ENCODE measurements at regions not wholly inside any gene's neighbourhood (a gene's known extent, or its start where the extent isn't known, plus 50 kb on each side); places are given as distances from the start of the nearest gene placed in this dataset.

DNA sequence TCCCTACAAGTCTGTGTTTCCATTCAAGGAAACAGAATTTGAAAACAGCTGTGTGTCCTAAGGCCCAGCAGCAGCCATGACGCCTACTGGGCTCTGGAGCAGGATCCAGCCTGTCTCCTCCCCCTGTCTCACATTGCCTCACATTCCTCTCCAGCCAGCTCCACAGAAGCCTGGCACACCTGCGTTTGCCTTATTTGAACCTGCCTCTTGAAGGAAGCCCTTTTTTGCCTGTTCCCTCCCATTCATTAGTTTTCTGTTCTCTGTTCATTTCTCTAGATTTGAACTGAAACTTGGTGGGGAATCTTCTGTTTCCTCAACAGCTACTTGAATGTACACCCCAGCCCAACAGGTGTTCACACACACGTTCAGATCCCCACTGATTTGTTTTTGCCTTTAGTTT lies 890.5 kb downstream of the TUSC7 start:
- peaks cover 18% of the 10 kb centered on the region for H3K27me3 Mint-ChIP-seq (ENCODE audit: insufficient read depth, unreplicated experiment)
- BruUV-seq (replicated peaks): no TSS peak
- peak overlapping the region; percentile 41 for H3K27ac Mint-ChIP-seq (ENCODE audit: unreplicated experiment)
- no peaks in the 10 kb centered on the region for H3K36me3 ChIP-seq (ENCODE audit: control insufficient read depth, insufficient read depth, low read length)
- CTCF ChIA-PET: no interaction called here
- no peaks in the 10 kb centered on the region for H3K36me3 Mint-ChIP-seq (ENCODE audit: insufficient read depth, unreplicated experiment)
- no peak overlapping the region for H3K4me3 Mint-ChIP-seq (ENCODE audit: unreplicated experiment)
- H3K4me1 Mint-ChIP-seq (ENCODE audit: low read depth, unreplicated experiment): peaks cover 5% of the 10 kb centered on the region
- H3K9me3 Mint-ChIP-seq (ENCODE audit: unreplicated experiment): no peaks in the 10 kb centered on the region
- H3K9me3 ChIP-seq: no peaks in the 10 kb centered on the region
- no peak overlapping the region for H3K4me3 ChIP-seq (ENCODE audit: low read depth, low read length)
- H3K27me3 ChIP-seq (replicated peaks; ENCODE audit: control insufficient read depth, insufficient read depth, low read length): no peaks in the 10 kb centered on the region
- DNase-seq: no peak
- intact Hi-C loops (cut with micrococcal nuclease; ENCODE audit: unreplicated experiment): no loop called here
- H3K4me1 ChIP-seq: no peaks in the 10 kb centered on the region
- POLR2A ChIA-PET: no interaction called here
- TF ChIP-seq, protein P1, sequence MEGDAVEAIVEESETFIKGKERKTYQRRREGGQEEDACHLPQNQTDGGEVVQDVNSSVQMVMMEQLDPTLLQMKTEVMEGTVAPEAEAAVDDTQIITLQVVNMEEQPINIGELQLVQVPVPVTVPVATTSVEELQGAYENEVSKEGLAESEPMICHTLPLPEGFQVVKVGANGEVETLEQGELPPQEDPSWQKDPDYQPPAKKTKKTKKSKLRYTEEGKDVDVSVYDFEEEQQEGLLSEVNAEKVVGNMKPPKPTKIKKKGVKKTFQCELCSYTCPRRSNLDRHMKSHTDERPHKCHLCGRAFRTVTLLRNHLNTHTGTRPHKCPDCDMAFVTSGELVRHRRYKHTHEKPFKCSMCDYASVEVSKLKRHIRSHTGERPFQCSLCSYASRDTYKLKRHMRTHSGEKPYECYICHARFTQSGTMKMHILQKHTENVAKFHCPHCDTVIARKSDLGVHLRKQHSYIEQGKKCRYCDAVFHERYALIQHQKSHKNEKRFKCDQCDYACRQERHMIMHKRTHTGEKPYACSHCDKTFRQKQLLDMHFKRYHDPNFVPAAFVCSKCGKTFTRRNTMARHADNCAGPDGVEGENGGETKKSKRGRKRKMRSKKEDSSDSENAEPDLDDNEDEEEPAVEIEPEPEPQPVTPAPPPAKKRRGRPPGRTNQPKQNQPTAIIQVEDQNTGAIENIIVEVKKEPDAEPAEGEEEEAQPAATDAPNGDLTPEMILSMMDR (IDR thresholded peaks at IDR 0.05; ENCODE audit: insufficient read depth in 1 of 2, low read depth in 1 of 2, low read length in 1 of 2, severe bottlenecking in 1 of 2, unreplicated experiment in 1 of 2): no peak

DNA sequence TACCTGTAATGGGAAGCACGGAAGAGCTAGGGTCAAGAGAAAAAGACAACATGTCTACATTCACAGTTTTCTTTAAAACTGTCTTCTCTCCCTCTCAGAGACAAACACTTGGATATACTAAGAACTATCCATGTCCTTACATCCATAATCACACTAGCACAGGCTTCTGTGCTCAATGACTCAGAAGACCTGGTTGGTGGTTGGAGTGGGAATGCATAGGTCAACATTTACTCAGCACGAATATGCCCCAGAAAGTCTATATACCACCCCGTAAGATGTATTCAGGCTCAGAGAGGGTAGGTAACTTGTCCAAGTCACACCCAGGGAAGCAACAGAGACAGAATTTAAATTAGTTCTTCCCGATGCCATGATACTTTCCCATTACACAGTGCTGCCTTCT lies 891.1 kb downstream of the TUSC7 start:
- Mint-ChIP-seq H3K4me3 (ENCODE audit: unreplicated experiment) (no peak overlapping the region), H3K4me1 (ENCODE audit: low read depth, unreplicated experiment) (peaks cover 5% of the 10 kb centered on the region), H3K27me3 (ENCODE audit: insufficient read depth, unreplicated experiment) (peaks cover 16% of the 10 kb centered on the region), H3K36me3 (ENCODE audit: insufficient read depth, unreplicated experiment) (no peaks in the 10 kb centered on the region), H3K9me3 (ENCODE audit: unreplicated experiment) (no peaks in the 10 kb centered on the region), H3K27ac (ENCODE audit: unreplicated experiment) (no peak overlapping the region)
- Histone ChIP-seq H3K9me3 (no peaks in the 10 kb centered on the region), H3K27me3 (replicated peaks; ENCODE audit: control insufficient read depth, insufficient read depth, low read length) (no peaks in the 10 kb centered on the region), H3K4me1 (no peaks in the 10 kb centered on the region), H3K36me3 (ENCODE audit: control insufficient read depth, insufficient read depth, low read length) (no peaks in the 10 kb centered on the region), H3K4me3 (ENCODE audit: low read depth, low read length) (no peak overlapping the region)
- no peak for DNase-seq
- ChIA-PET CTCF (no interaction called here), POLR2A (no interaction called here)
- intact Hi-C loops (cut with micrococcal nuclease; ENCODE audit: unreplicated experiment): no loop called here
- TF ChIP-seq, protein P1 (IDR thresholded peaks at IDR 0.05; ENCODE audit: insufficient read depth in 1 of 2, low read depth in 1 of 2, low read length in 1 of 2, severe bottlenecking in 1 of 2, unreplicated experiment in 1 of 2): no peak
- no TSS peak for BruUV-seq (replicated peaks)

DNA sequence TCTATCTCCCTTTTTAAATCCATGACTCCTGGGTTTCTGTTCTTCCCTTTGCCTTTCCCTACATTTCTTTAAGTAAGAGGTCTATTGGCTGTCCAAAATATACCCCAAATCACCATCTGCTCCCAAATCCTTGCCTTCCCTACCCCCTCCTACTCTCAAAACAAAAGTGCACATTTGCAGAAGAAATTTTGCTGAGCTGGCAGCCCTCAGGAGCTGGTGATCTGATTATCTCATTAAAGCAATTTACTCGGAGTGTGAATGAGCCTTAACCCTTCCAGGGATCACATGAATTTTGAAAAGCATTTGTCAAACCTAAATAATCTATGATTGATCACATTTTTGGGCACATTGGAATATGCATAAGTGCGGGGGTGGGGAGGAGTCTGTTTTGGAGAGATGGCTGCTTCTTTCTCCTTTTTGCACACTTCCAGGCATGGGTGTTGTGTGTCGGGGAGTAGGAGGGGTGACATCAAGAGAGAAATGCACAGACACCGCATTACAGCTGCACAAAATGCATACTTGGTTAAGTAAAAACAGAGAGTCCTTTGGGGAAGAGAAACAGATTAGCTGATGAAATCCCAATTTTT lies 892.6 kb downstream of the TUSC7 start:
- no peak overlapping the region for H3K27ac Mint-ChIP-seq (ENCODE audit: unreplicated experiment)
- TF ChIP-seq, protein P1 (IDR thresholded peaks at IDR 0.05; ENCODE audit: insufficient read depth in 1 of 2, low read depth in 1 of 2, low read length in 1 of 2, severe bottlenecking in 1 of 2, unreplicated experiment in 1 of 2): no peak
- H3K27me3 ChIP-seq (replicated peaks; ENCODE audit: control insufficient read depth, insufficient read depth, low read length): no peaks in the 10 kb centered on the region
- H3K36me3 ChIP-seq (ENCODE audit: control insufficient read depth, insufficient read depth, low read length): no peaks in the 10 kb centered on the region
- no peak for DNase-seq
- CTCF ChIA-PET: no interaction called here
- no peaks in the 10 kb centered on the region for H3K9me3 ChIP-seq
- intact Hi-C loops (cut with micrococcal nuclease; ENCODE audit: unreplicated experiment): no loop called here
- no peak overlapping the region for H3K4me3 ChIP-seq (ENCODE audit: low read depth, low read length)
- no peak overlapping the region for H3K4me3 Mint-ChIP-seq (ENCODE audit: unreplicated experiment)
- POLR2A ChIA-PET: no interaction called here
- no peaks in the 10 kb centered on the region for H3K4me1 ChIP-seq
- peaks cover 5% of the 10 kb centered on the region for H3K4me1 Mint-ChIP-seq (ENCODE audit: low read depth, unreplicated experiment)
- no peaks in the 10 kb centered on the region for H3K36me3 Mint-ChIP-seq (ENCODE audit: insufficient read depth, unreplicated experiment)
- BruUV-seq (replicated peaks): no TSS peak
- H3K9me3 Mint-ChIP-seq (ENCODE audit: unreplicated experiment): no peaks in the 10 kb centered on the region
- peaks cover 11% of the 10 kb centered on the region for H3K27me3 Mint-ChIP-seq (ENCODE audit: insufficient read depth, unreplicated experiment)
